Thoracic aorta (tissue), 2 donors: ENCODE measurements at regions not wholly inside any gene's neighbourhood (a gene's known extent, or its start where the extent isn't known, plus 50 kb on each side); places are given as distances from the start of the nearest gene placed in this dataset.
"Not testable (repeated sequence)": the region's sequence is repeated elsewhere in the genome, so short reads cannot be mapped to it uniquely, and the experiment has no call there.

Experiments
- ATAC-seq: fragments of 150-250 bp; one replicate; pipeline ENCODE4 v1.8.0; 2017; ENCODE audit warnings: low read depth; ENCODE audit not compliant: insufficient number of reproducible peaks, low FRiP score
- DNase-seq: peaks from one replicate; pipeline ENCODE4 v3.0.0-alpha.2; 2020; ENCODE audit warnings: low spot score
- H3K27ac ChIP-seq, 2 donors: fragments of 200-600 bp; sonication (generic); 1 replicate in 1 of 2; 2 replicates in 1 of 2; pipeline ENCODE4 v1.5.1; 2016; ENCODE audit warnings: mild to moderate bottlenecking in 2 of 2, moderate library complexity in 2 of 2
- H3K27me3 ChIP-seq: fragments of 200-600 bp; sonication (generic); replicated peaks from 2 replicates; pipeline ENCODE4 v1.6.0; 2016; ENCODE audit warnings: mild to moderate bottlenecking; ENCODE audit not compliant: insufficient read depth
- H3K36me3 ChIP-seq: fragments of 200-600 bp; sonication (generic); one replicate; pipeline ENCODE4 v1.5.1; 2016
- H3K4me1 ChIP-seq, 2 donors: fragments of 200-600 bp; sonication (generic); 1 replicate in 1 of 2; 2 replicates in 1 of 2; pipeline versions ENCODE4 v1.5.1 to v1.6.0; 2016; ENCODE audit warnings: low read depth in 2 of 2, mild to moderate bottlenecking in 1 of 2; ENCODE audit not compliant: control insufficient read depth in 1 of 2
- H3K4me3 ChIP-seq: fragments of 200-600 bp; sonication (generic); 2 replicates; pipeline ENCODE4 v1.5.1; 2016; ENCODE audit warnings: mild to moderate bottlenecking
- H3K9me3 ChIP-seq: fragments of 200-600 bp; sonication (generic); 2 replicates; pipeline ENCODE4 v1.5.1; 2016
- TF ChIP-seq, protein P1 (sequence below): fragments of 200-600 bp; sonication (generic); IDR thresholded peaks from one replicate; pipeline ENCODE4 v1.5.1; 2019; ENCODE audit warnings: antibody characterized with exemption

DNA sequence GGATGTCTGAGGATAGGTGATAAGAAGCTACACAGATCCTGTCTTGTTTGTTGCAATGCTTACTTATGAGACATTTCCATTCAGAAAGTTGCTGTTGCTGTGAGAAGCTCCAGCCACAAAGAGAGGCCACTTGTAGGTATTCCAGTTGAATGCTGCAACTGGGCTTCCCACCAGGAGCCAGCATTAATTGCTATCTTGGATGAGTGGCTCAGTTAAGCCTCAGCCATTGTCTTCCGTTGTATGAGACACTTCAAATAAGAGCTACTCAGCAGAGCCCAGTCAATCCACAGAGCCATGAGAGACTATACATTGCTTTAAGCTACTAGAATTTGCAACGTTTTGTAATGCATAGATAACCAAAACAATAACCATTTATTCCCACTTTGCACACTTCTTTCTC lies 104.3 kb upstream of the ARRDC3 start:
- ATAC-seq = no peak
- no peak for DNase-seq
- H3K27ac ChIP-seq = no peak overlapping the region
- H3K4me1 ChIP-seq = peaks cover 0 to 4% of the 10 kb centered on the region in 2 donors
- TF ChIP-seq, protein P1, sequence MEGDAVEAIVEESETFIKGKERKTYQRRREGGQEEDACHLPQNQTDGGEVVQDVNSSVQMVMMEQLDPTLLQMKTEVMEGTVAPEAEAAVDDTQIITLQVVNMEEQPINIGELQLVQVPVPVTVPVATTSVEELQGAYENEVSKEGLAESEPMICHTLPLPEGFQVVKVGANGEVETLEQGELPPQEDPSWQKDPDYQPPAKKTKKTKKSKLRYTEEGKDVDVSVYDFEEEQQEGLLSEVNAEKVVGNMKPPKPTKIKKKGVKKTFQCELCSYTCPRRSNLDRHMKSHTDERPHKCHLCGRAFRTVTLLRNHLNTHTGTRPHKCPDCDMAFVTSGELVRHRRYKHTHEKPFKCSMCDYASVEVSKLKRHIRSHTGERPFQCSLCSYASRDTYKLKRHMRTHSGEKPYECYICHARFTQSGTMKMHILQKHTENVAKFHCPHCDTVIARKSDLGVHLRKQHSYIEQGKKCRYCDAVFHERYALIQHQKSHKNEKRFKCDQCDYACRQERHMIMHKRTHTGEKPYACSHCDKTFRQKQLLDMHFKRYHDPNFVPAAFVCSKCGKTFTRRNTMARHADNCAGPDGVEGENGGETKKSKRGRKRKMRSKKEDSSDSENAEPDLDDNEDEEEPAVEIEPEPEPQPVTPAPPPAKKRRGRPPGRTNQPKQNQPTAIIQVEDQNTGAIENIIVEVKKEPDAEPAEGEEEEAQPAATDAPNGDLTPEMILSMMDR = no peak
- H3K9me3 ChIP-seq = no peaks in the 10 kb centered on the region
- H3K27me3 ChIP-seq = no peaks in the 10 kb centered on the region
- no peaks in the 10 kb centered on the region for H3K36me3 ChIP-seq
- no peak overlapping the region for H3K4me3 ChIP-seq

DNA sequence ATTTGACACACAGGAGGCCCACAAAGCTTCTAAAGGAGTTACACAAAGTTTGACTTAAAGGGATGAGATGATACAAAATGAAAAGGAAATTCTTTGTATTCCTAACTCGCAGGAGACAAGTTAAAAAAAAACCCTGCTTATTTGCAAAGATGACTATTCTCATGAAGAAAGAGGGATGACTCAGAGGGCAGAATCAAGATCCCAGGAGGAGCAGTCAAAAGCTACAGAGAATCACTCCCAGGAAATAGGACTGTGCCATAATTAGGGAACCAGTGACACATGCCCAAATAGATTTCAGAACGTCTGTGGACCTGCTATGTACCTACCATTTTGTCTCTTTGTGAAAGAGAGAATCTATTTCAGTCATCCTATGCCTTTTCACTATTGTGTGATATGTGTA lies 103.5 kb upstream of the ARRDC3 start:
- no peaks in the 10 kb centered on the region for H3K36me3 ChIP-seq
- ATAC-seq = no peak
- TF ChIP-seq, protein P1 = no peak

DNA sequence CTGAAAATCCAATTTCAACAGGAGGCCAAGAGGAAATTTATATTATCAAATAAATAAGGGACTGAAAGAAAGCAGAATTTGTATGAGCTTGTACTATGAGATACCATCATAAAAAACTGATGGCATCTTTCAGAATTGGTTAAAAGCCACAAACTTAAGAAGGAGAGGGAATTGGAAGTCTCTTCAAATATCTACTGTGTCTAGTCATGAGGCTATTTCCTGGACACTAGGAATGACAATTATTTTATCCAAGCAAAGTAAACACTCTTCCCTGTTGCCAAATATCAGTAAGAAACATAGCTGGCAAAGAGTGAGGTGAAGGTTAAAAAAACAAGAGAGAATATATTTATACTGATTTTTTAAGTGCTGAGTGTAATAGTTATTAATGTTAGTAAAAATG lies 101.5 kb upstream of the ARRDC3 start:
- DNase-seq (no peak), ATAC-seq (no peak)
- TF ChIP-seq, protein P1 = no peak
- H3K27me3 ChIP-seq = no peaks in the 10 kb centered on the region
- no peaks in the 10 kb centered on the region for H3K4me1 ChIP-seq
- no peak overlapping the region for H3K27ac ChIP-seq
- no peak overlapping the region for H3K4me3 ChIP-seq
- H3K9me3 ChIP-seq = no peaks in the 10 kb centered on the region
- no peaks in the 10 kb centered on the region for H3K36me3 ChIP-seq

More for the DNA sequence above, 103.5 kb upstream of the ARRDC3 start:
- Histone ChIP-seq H3K27ac (no peak overlapping the region), H3K9me3 (no peaks in the 10 kb centered on the region), H3K4me1 (peaks cover 0 to 4% of the 10 kb centered on the region in 2 donors), H3K27me3 (no peaks in the 10 kb centered on the region), H3K4me3 (no peak overlapping the region)
- no peak for DNase-seq

DNA sequence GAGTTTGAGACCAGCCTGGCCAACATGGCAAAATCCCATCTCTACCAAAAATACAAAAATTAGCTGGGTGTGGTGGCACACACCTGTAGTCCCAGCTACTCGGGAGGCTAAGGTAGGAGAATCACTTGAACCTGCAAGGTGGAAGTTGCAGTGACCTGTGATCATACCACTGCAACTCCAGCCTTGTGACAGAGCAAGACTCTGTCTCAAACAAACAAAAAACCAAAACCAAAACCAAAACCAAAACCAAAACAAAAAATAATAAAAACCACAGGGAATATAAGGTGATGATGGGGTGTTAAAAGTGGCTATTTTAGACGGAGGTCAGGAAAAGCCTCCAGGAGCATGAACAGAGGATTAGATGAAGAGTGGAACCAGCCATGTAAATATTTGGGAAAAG lies 96.3 kb upstream of the ARRDC3 start:
- not testable (repeated sequence) for H3K27ac ChIP-seq, DNase-seq

DNA sequence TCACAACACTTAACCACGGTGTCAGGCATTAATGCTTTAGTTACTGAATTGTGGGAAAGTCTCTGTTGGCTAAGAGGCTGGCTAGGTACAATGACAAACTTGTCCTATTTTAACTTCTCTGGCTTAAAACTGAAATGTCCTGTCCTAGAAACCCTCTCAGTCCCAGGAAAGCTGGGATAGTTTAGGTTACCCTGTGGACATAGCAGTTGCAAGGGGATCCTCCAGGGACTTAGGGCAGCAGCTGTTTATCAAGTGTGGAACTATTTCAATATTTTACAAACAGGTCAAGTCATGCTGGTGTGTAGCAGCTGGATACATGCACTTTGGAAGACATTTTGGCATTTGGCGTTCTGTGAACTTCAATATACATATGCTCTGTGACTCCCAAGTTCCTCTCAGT lies 95.0 kb upstream of the ARRDC3 start:
- peaks cover 0 to 4% of the 10 kb centered on the region in 2 donors for H3K4me1 ChIP-seq
- DNase-seq = no peak
- H3K27ac ChIP-seq = no peak overlapping the region
- H3K4me3 ChIP-seq = no peak overlapping the region
- TF ChIP-seq, protein P1 = no peak
- no peaks in the 10 kb centered on the region for H3K27me3 ChIP-seq
- ATAC-seq = no peak
- no peaks in the 10 kb centered on the region for H3K36me3 ChIP-seq
- no peaks in the 10 kb centered on the region for H3K9me3 ChIP-seq

More for the DNA sequence above, 96.3 kb upstream of the ARRDC3 start:
- H3K9me3 ChIP-seq, H3K4me3 ChIP-seq, H3K27me3 ChIP-seq, ATAC-seq, H3K4me1 ChIP-seq, H3K36me3 ChIP-seq: not testable (repeated sequence)

DNA sequence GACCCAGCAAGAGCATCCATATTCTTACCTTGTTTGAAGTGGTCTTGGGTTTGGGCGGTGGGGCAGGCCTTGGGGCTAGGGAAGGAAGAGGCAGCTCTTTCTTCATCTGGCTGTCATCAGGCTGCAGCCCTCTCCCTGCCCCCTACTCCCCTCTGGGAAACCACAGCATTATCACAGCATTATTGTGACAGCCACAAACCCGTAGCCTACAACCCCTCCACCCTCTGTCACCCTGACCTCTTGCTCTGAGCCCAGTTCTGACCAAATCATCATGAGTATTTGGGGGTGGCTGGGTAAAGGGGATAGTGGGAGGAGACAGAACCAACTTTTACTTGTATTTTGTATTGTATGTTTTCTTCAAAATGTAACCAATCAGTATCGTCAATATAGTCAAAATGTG lies 94.3 kb upstream of the ARRDC3 start:
- Histone ChIP-seq H3K4me1 (peaks cover 0 to 4% of the 10 kb centered on the region in 2 donors), H3K4me3 (no peak overlapping the region), H3K27me3 (no peaks in the 10 kb centered on the region), H3K27ac (no peak overlapping the region), H3K9me3 (no peaks in the 10 kb centered on the region), H3K36me3 (no peaks in the 10 kb centered on the region)
- DNase-seq (no peak), ATAC-seq (no peak)
- TF ChIP-seq, protein P1 = no peak
